Neuronal stem cell (in vitro differentiated cells): ENCODE measurements at regions not wholly inside any gene's neighbourhood (a gene's known extent, or its start where the extent isn't known, plus 50 kb on each side); places are given as distances from the start of the nearest gene placed in this dataset.
"Not testable (repeated sequence)": the region's sequence is repeated elsewhere in the genome, so short reads cannot be mapped to it uniquely, and the experiment has no call there.

Source experiments
- DNase-seq: peaks from one replicate; pipeline ENCODE4 v3.0.0-alpha.2; 2013; ENCODE audit warnings: low spot score
- H2AFZ ChIP-seq: one replicate; pipeline ENCODE4 v1.6.1; 2013; ENCODE audit warnings: mild to moderate bottlenecking, low read length, inconsistent platforms
- H2AK5ac ChIP-seq: 2 replicates; pipeline ENCODE4 v1.6.1; 2013; ENCODE audit warnings: low read depth, mild to moderate bottlenecking, inconsistent platforms, low read length, moderate library complexity, mixed read lengths
- H2BK120ac ChIP-seq: 2 replicates; pipeline ENCODE4 v1.6.1; 2013; ENCODE audit warnings: low read depth, mild to moderate bottlenecking, inconsistent platforms, low read length, moderate library complexity, mixed read lengths
- H2BK12ac ChIP-seq: one replicate; pipeline ENCODE4 v1.6.1; 2013; ENCODE audit warnings: low read length, inconsistent platforms
- H2BK15ac ChIP-seq: 2 replicates; pipeline ENCODE4 v1.6.1; 2013; ENCODE audit warnings: mild to moderate bottlenecking, low read length, inconsistent platforms, mixed read lengths
- H2BK5ac ChIP-seq: one replicate; pipeline ENCODE4 v1.6.1; 2013; ENCODE audit warnings: inconsistent platforms, mild to moderate bottlenecking, low read length, moderate library complexity
- H3K14ac ChIP-seq: one replicate; pipeline ENCODE4 v1.6.1; 2013; ENCODE audit warnings: low read length, inconsistent platforms
- H3K18ac ChIP-seq: 2 replicates; pipeline ENCODE4 v1.6.1; 2013; ENCODE audit warnings: low read length, inconsistent platforms
- H3K23ac ChIP-seq: 2 replicates; pipeline ENCODE4 v1.6.1; 2013; ENCODE audit warnings: low read depth, mild to moderate bottlenecking, mixed read lengths, low read length, inconsistent platforms; ENCODE audit not compliant: poor library complexity
- H3K27ac ChIP-seq: replicated peaks from 3 replicates; pipeline ENCODE4 v1.5.1; 2013; ENCODE audit warnings: low read length, inconsistent platforms
- H3K27me3 ChIP-seq, 3 experiments: 2 replicates each; pipeline ENCODE4 v1.6.1; 2013; ENCODE audit warnings: low read length in 3 of 3, mild to moderate bottlenecking in 2 of 3, inconsistent platforms in 1 of 3, low read depth in 1 of 3, mixed read lengths in 1 of 3, moderate library complexity in 1 of 3; ENCODE audit not compliant: control insufficient read depth in 3 of 3, insufficient read depth in 3 of 3
- H3K36me3 ChIP-seq, 2 donors: replicated peaks in 1 of 2; 2 replicates each; pipeline ENCODE4 v1.6.1; 2013; ENCODE audit warnings: low read length in 2 of 2; ENCODE audit not compliant: control insufficient read depth in 2 of 2, insufficient read depth in 2 of 2
- H3K4ac ChIP-seq: 2 replicates; pipeline ENCODE4 v1.6.1; 2013; ENCODE audit warnings: inconsistent platforms, mild to moderate bottlenecking, low read length, moderate library complexity
- H3K4me1 ChIP-seq, 2 donors: 1 replicate in 1 of 2; 2 replicates in 1 of 2; pipeline ENCODE4 v1.6.1; 2013; ENCODE audit warnings: low read length in 2 of 2, low read depth in 1 of 2; ENCODE audit not compliant: control insufficient read depth in 2 of 2, insufficient read depth in 1 of 2
- H3K4me2 ChIP-seq: one replicate; pipeline ENCODE4 v1.6.1; 2013; ENCODE audit warnings: mild to moderate bottlenecking, low read length, inconsistent platforms; ENCODE audit not compliant: insufficient read depth, poor library complexity, severe bottlenecking
- H3K4me3 ChIP-seq, 2 donors: 2 replicates each; pipeline ENCODE4 v1.5.1; 2013; ENCODE audit warnings: low read length in 2 of 2, mild to moderate bottlenecking in 2 of 2, inconsistent platforms in 1 of 2, moderate library complexity in 1 of 2
- H3K79me1 ChIP-seq: one replicate; pipeline ENCODE4 v1.6.1; 2013; ENCODE audit warnings: low read depth, mild to moderate bottlenecking, inconsistent platforms, low read length, moderate library complexity
- H3K9ac ChIP-seq: one replicate; pipeline ENCODE4 v1.6.1; 2013; ENCODE audit warnings: mild to moderate bottlenecking, low read depth, low read length, inconsistent platforms; ENCODE audit not compliant: poor library complexity
- H3K9me3 ChIP-seq, 2 donors: replicated peaks in 1 of 2; 2 replicates each; pipeline versions ENCODE3 to v1.6.1; 2013; ENCODE audit warnings: low read length in 2 of 2, mild to moderate bottlenecking in 2 of 2, inconsistent platforms in 1 of 2, low read depth in 1 of 2, mixed read lengths in 1 of 2, moderate library complexity in 1 of 2; ENCODE audit not compliant: control insufficient read depth in 2 of 2, insufficient read depth in 1 of 2
- H4K8ac ChIP-seq: one replicate; pipeline ENCODE4 v1.6.1; 2013; ENCODE audit warnings: low read depth, mild to moderate bottlenecking, inconsistent platforms, low read length, moderate library complexity
- H4K91ac ChIP-seq: one replicate; pipeline ENCODE4 v1.6.1; 2013; ENCODE audit warnings: low read length, low read depth, mild to moderate bottlenecking, inconsistent platforms; ENCODE audit not compliant: poor library complexity
- WGBS, 2 donors: extraction: QIAGEN DNeasy Blood & Tissue Kit; methylation state at CpG; one replicate each; pipeline ENCODE4 v1.1.7; 2013; ENCODE audit warnings: missing lambda C conversion rate in 2 of 2, mixed read lengths in 1 of 2; ENCODE audit not compliant: insufficient read length in 2 of 2, insufficient replicate concordance in 1 of 2; ENCODE audit errors: extremely low coverage in 2 of 2; 5-methylcytosine and 5-hydroxymethylcytosine counted together

- H3K36me3 ChIP-seq, H2BK15ac ChIP-seq, H3K4me2 ChIP-seq, H2AK5ac ChIP-seq, H3K9me3 ChIP-seq, H3K23ac ChIP-seq, H3K4me3 ChIP-seq, H2BK12ac ChIP-seq, H3K9ac ChIP-seq, H3K27me3 ChIP-seq, H2AFZ ChIP-seq, H3K4me1 ChIP-seq, H4K8ac ChIP-seq, H3K27ac ChIP-seq, H2BK5ac ChIP-seq, H3K18ac ChIP-seq, H3K14ac ChIP-seq, H4K91ac ChIP-seq, H2BK120ac ChIP-seq, H3K4ac ChIP-seq, H3K79me1 ChIP-seq, DNase-seq: not testable (repeated sequence)
- WGBS, 2 donors, result no CpG with 5 or more reads among the region's 41 CpGs
Observed at GRCh38 chr13:63811428-63812004, 2395.9 kb upstream of the PCDH20 start.

- H3K27me3 ChIP-seq, H3K27ac ChIP-seq, H4K91ac ChIP-seq, H2BK12ac ChIP-seq, H3K14ac ChIP-seq, H2BK15ac ChIP-seq, H2BK5ac ChIP-seq, H4K8ac ChIP-seq, H3K4ac ChIP-seq, H3K4me1 ChIP-seq, H3K4me2 ChIP-seq, H3K36me3 ChIP-seq, H3K9ac ChIP-seq, H3K18ac ChIP-seq, H2AK5ac ChIP-seq, H3K23ac ChIP-seq, DNase-seq, H2AFZ ChIP-seq, H2BK120ac ChIP-seq, H3K79me1 ChIP-seq, H3K4me3 ChIP-seq, H3K9me3 ChIP-seq: not testable (repeated sequence)
- WGBS, 2 donors, result no CpG with 5 or more reads among the region's 2 CpGs
Observed at GRCh38 chr13:63791134-63791533, 2375.5 kb upstream of the PCDH20 start.

GRCh38 chr13:63774133-63774532, 2358.5 kb upstream of the PCDH20 start:
- Histone ChIP-seq H3K23ac (no peak overlapping the region), H2BK12ac (no peak overlapping the region), H2AFZ (no peak overlapping the region), H4K8ac (no peak overlapping the region), H3K27ac (no peak overlapping the region), H3K79me1 (no peaks in the 10 kb centered on the region), H3K9me3 (no peaks in the 10 kb centered on the region), H4K91ac (no peak overlapping the region), H3K4me3 (no peak overlapping the region), H3K4me1 (no peaks in the 10 kb centered on the region), H2AK5ac (no peak overlapping the region), H3K36me3 (no peaks in the 10 kb centered on the region), H3K14ac (no peak overlapping the region), H3K4ac (no peak overlapping the region), H2BK5ac (no peak overlapping the region), H3K9ac (no peak overlapping the region), H2BK120ac (no peak overlapping the region), H2BK15ac (no peak overlapping the region), H3K27me3 (no peaks in the 10 kb centered on the region), H3K4me2 (no peak overlapping the region), H3K18ac (no peak overlapping the region)
- DNase-seq, result no peak
- no CpG with 5 or more reads among the region's 2 CpGs for WGBS, 2 donors

GRCh38 chr13:63773476-63773875, 2357.8 kb upstream of the PCDH20 start:
- H3K4me1 ChIP-seq, result no peaks in the 10 kb centered on the region
- H3K4me2 ChIP-seq, result no peak overlapping the region
- no peak for DNase-seq
- no peak overlapping the region for H3K4ac ChIP-seq
- 100% methylated on average over 2 of the region's 3 CpGs; no CpG with 5 or more reads in 1 of the 2 donors for WGBS, 2 donors
- no peak overlapping the region for H3K27ac ChIP-seq
- H2BK5ac ChIP-seq, result no peak overlapping the region
- no peak overlapping the region for H2BK15ac ChIP-seq
- H3K14ac ChIP-seq, result no peak overlapping the region
- H3K9ac ChIP-seq, result no peak overlapping the region
- no peaks in the 10 kb centered on the region for H3K9me3 ChIP-seq
- H2AK5ac ChIP-seq, result no peak overlapping the region
- no peak overlapping the region for H3K18ac ChIP-seq
- H3K36me3 ChIP-seq, result no peaks in the 10 kb centered on the region
- H3K79me1 ChIP-seq, result no peaks in the 10 kb centered on the region
- no peak overlapping the region for H2AFZ ChIP-seq
- no peak overlapping the region for H4K91ac ChIP-seq
- H3K23ac ChIP-seq, result no peak overlapping the region
- no peak overlapping the region for H2BK12ac ChIP-seq
- no peak overlapping the region for H2BK120ac ChIP-seq
- no peaks in the 10 kb centered on the region for H3K27me3 ChIP-seq
- no peak overlapping the region for H4K8ac ChIP-seq
- no peak overlapping the region for H3K4me3 ChIP-seq
